Motor neuron (in vitro differentiated cells): ENCODE measurements at regions not wholly inside any gene's neighbourhood (a gene's known extent, or its start where the extent isn't known, plus 50 kb on each side); places are given as distances from the start of the nearest gene placed in this dataset.

Experiments
- ATAC-seq, 8 experiments: fragments of 200-7000 bp; cut with Tn5 transposase; replicated peaks in 6 of 8; 2 replicates each; pipeline ENCODE4 v1.8.0; 2021; ENCODE audit warnings: mild to moderate bottlenecking in 8 of 8, moderate library complexity in 8 of 8
- H3K27ac ChIP-seq, 2 donors: fragments of 250-450 bp; sonication (Bioruptor Pico); 2 replicates each; pipeline ENCODE4 v1.9.0; 2021; ENCODE audit warnings: antibody characterized with exemption in 2 of 2, mild to moderate bottlenecking in 2 of 2, moderate library complexity in 1 of 2
- H3K4me1 ChIP-seq, 2 donors: fragments of 250-450 bp; sonication (Bioruptor Pico); replicated peaks in 1 of 2; 2 replicates each; pipeline ENCODE4 v1.6.1; 2021; ENCODE audit warnings: antibody characterized with exemption in 2 of 2, mild to moderate bottlenecking in 2 of 2, moderate library complexity in 1 of 2
- H3K4me3 ChIP-seq, 5 donors: fragments of 250-450 bp; sonication (Bioruptor Pico); 2 replicates each; pipeline ENCODE4 v1.9.0; 2021; ENCODE audit warnings: antibody characterized with exemption in 5 of 5, mild to moderate bottlenecking in 5 of 5, moderate library complexity in 4 of 5
- WGBS, 10 experiments: fragments of 450-650 bp; shearing (Covaris generic); methylation state at CpG; one replicate each; pipeline ENCODE4 v1.0.0; 2022; 5-methylcytosine and 5-hydroxymethylcytosine counted together
- in situ Hi-C, 9 experiments: fragments of 400-800 bp; cut with MboI; loops; one replicate each; pipeline ENCODE4 v1.15.0; 2021; ENCODE audit warnings: low sequenced_read_pairs in 9 of 9, low pct_unique_long_range_greater_than_20kb in 2 of 9; ENCODE audit not compliant: unreplicated experiment in 9 of 9

DNA sequence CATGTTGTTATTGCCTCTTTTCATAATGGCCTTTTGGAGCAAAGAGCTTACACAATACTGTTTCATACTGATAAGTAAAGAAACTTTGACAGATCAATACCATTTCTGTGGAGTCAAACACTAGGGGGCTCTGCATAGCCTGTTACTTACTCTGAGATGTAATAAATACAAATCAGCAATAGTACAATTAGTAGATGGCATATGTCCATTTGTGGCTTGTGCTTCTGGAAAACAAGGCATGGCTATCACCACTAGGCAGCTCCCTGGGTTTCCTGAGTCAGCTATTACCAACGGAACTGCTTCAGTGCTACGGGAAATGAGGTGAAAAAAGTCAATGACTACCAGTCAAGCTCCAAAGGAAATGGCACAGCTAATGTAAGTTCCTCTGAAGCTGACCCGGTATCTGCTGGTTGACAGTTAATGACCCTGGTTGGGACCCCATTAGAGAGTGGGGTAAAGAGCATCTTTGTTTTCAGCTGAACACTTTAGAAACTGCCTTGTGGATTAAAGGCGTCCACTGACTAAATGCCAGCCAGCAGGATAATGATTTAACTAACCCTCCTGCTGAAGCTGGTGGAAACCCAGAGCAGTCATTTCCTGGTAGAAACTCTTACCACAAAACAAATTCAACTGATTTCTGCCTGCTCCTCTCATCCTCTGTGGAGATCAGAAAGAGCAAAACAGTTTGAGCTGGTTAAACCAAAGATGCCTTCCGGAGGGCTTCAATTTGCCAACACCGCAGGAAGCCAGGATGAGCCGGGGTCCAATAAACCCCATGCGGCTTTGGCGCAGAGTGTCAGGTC lies 69.0 kb upstream of the FAM169A start:
- in situ Hi-C loops, result loop anchor here in 1 of 9 experiments (25.0 kb wide), 1 partner anchor 302 kb away; the partner anchor contains the start of gene ANKRD31
- peak in 2 of 8 experiments; percentile 60 to 88 for ATAC-seq
- Histone ChIP-seq H3K27ac (no peak overlapping the region), H3K4me1 (no peaks in the 10 kb centered on the region), H3K4me3 (no peak overlapping the region)
- WGBS, 10 experiments, result 2 to 92% (median 66%) methylated on average over 1 to 8 of the region's 9 CpGs

DNA sequence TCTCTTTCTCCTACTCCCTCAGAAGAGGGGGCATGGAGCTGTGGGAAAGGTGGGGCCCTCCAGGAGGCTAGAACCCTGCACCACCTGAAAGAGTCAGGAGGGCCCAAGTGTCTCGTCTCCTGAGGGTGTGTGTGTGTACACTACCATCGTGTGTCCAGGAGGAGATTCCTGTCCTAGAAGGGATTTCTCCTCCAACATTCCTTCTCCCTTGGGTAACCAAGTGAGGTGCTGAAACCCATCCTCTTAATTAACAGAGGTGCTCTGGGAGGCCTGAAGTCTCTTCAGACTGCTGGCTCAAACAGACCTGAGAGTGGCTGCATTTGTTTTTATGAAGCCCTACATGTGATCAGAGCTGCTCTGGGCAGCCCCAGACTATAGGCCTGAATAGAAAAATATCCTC lies 61.1 kb upstream of the FAM169A start:
- in situ Hi-C loops, result loop anchor here in 1 of 9 experiments (25.0 kb wide), 1 partner anchor 310 kb away; the partner anchor contains the start of gene ANKRD31
- H3K4me3 ChIP-seq, result no peak overlapping the region
- no peak overlapping the region for H3K27ac ChIP-seq
- H3K4me1 ChIP-seq, result no peaks in the 10 kb centered on the region
- ATAC-seq, result no peak
- 71 to 100% methylated on average over 1 to 2 of the region's 2 CpGs; no CpG with 5 or more reads in 8 of the 10 experiments for WGBS, 10 experiments

- Histone ChIP-seq H3K4me3 (no peak overlapping the region), H3K27ac (no peak overlapping the region), H3K4me1 (no peaks in the 10 kb centered on the region)
- ATAC-seq, result peak in 5 of 8 experiments; percentile 41 to 78 (median 70)
- 0 to 40% (median 12%) methylated on average over 1 to 6 of the region's 6 CpGs; no CpG with 5 or more reads in 1 of the 10 experiments for WGBS, 10 experiments
- in situ Hi-C loops, result loop anchor here in 5 of 9 experiments (10.0 to 25.0 kb wide), 5 partner anchors 132 to 1007 kb away; partner anchors contain the start of genes GFM2 (in 1 of the 5) and NSA2 (in 1 of the 5)
Observed at GRCh38 chr5:74919487-74919886, 53.3 kb upstream of the FAM169A start.

DNA sequence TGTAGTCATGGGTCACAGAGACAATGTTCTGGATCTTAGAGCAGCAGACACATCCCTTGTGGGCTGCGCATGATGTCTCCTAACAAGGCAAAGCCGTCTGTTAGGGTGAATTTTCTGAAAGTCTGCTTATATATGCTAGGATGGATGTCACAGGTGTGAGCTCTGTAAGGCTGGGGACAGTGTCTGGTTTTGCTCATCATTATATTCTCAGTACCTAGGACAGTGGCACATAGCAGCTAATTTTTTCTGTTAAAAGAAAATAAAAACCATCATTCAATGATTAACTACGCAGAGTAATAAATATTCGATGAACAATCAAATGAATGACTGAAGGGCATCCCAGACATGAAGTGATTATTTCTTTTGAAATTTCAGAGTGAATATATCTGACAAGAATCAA lies 52.9 kb upstream of the FAM169A start:
- 33 to 93% (median 64%) methylated on average over 2 to 4 of the region's 4 CpGs; no CpG with 5 or more reads in 1 of the 10 experiments for WGBS, 10 experiments
- Histone ChIP-seq H3K4me1 (no peaks in the 10 kb centered on the region), H3K4me3 (no peak overlapping the region), H3K27ac (no peak overlapping the region)
- in situ Hi-C loops, result loop anchor here in 5 of 9 experiments (10.0 to 25.0 kb wide), 5 partner anchors 132 to 1007 kb away; partner anchors contain the start of genes GFM2 (in 1 of the 5) and NSA2 (in 1 of the 5)
- ATAC-seq, result no peak

DNA sequence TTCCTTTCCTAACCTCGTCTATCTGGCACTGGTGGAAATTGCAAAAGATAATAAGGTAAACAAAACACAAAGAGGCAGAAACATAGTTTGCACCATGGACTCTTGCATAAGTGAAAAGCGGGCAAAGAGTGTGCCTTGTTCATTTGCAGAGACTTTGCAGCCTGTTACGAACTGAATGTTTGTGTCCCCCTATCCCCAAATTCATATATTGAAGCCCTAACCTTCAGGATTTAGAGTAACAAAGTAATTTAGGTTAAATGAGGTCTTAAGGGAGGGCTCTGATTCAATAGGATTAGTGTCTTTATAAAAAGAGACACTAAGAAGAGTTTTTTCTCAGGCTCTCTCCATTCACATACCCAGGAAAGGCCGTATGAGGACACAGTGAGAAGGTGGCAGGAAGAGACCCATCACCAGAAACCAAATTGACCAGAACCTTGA lies 52.1 kb upstream of the FAM169A start:
- H3K27ac ChIP-seq, result no peak overlapping the region
- no peak overlapping the region for H3K4me3 ChIP-seq
- 41 to 100% (median 71%) methylated on average over 1 to 4 of the region's 4 CpGs; no CpG with 5 or more reads in 1 of the 10 experiments for WGBS, 10 experiments
- no peak for ATAC-seq
- in situ Hi-C loops, result loop anchor here in 5 of 9 experiments (10.0 to 25.0 kb wide), 5 partner anchors 131 to 1006 kb away; partner anchors contain the start of genes GFM2 (in 1 of the 5) and NSA2 (in 1 of the 5)
- H3K4me1 ChIP-seq, result no peaks in the 10 kb centered on the region

DNA sequence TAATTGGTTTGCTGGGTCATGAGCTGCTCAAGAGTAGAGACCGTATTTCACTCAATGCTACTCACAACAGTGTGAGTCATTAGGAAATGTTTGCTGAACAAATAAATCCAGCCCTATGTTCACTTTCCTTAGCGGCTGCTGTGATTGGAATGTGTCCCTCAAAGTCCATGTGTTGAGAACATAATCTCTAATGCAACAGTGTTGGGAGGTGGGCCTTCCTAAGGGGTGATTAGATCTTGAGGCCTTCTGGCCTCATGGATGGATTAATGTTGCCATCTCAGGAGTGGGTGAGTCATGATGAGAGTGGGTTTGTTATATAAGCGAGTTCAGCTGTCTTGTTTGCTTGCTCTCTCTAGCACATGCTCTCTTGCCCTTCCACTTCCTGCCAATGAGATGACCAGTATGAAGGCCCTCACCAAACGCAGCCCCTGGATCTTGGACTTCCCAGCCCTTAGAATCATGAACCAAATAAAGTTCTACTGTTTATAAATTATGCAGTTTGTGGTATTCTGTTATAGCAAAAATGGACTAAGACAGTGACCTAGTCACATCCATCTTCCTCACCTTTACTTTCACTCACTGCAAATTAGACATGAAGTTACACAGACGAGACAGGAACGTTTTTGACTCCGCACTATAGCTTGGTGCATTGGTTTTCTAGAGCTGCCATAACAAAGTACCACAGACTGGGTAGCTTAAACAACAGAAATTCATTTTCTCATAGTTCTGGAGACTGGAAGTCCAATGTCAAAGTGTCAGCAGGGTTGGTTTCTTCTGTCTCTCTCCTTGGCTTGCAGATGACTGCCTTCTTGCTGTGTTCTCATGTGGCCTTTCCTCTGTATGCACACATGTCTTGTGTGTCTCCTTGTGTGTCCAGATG lies 50.9 kb upstream of the FAM169A start:
- WGBS, 10 experiments, result 30 to 95% (median 85%) methylated on average over 1 to 6 of the region's 7 CpGs
- ATAC-seq, result peak in 1 of 8 experiments; percentile 68
- Histone ChIP-seq H3K4me1 (no peaks in the 10 kb centered on the region), H3K4me3 (no peak overlapping the region), H3K27ac (no peak overlapping the region)
- in situ Hi-C loops, result loop anchor here in 5 of 9 experiments (10.0 to 25.0 kb wide), 5 partner anchors 130 to 1005 kb away; partner anchors contain the start of genes GFM2 (in 1 of the 5) and NSA2 (in 1 of the 5)
